ENCODE measurements at regions not wholly inside any gene's neighbourhood (a gene's known extent, or its start where the extent isn't known, plus 50 kb on each side); places are given as distances from the start of the nearest gene placed in this dataset.
"Not testable (repeated sequence)": the region's sequence is repeated elsewhere in the genome, so short reads cannot be mapped to it uniquely, and the experiment has no call there.

- DNase-seq (ENCODE audit: low read depth) = no peak
These were observed 137.7 kb upstream of the SMYD2 start for GRCh38 chr1:214143006-214143992.

- not testable (repeated sequence) for DNase-seq (ENCODE audit: low read depth)
These were observed 136.4 kb upstream of the SMYD2 start for GRCh38 chr1:214144521-214144920.

GRCh38 chr1:214146523-214146922 is 134.4 kb upstream of the SMYD2 start:
- DNase-seq (ENCODE audit: low read depth) = no peak

- DNase-seq (ENCODE audit: low read depth) = no peak
These were observed 126.2 kb upstream of the SMYD2 start for GRCh38 chr1:214154596-214155292.

- DNase-seq (ENCODE audit: low read depth) = no peak
These were observed 124.9 kb upstream of the SMYD2 start for GRCh38 chr1:214155987-214156625.

GRCh38 chr1:214164173-214164572 is 116.8 kb upstream of the SMYD2 start:
- DNase-seq (ENCODE audit: low read depth) = no peak

- DNase-seq (ENCODE audit: low read depth) = no peak
These were observed 115.0 kb upstream of the SMYD2 start for GRCh38 chr1:214165850-214166374.

GRCh38 chr1:214174508-214175199 is 106.3 kb upstream of the SMYD2 start:
- DNase-seq (ENCODE audit: low read depth) = no peak

- no peak for DNase-seq (ENCODE audit: low read depth)
These were observed 102.9 kb upstream of the SMYD2 start for GRCh38 chr1:214178102-214178501.

GRCh38 chr1:214184992-214185391 is 96.0 kb upstream of the SMYD2 start:
- DNase-seq (ENCODE audit: low read depth) = no peak

GRCh38 chr1:214186103-214186824 is 94.7 kb upstream of the SMYD2 start:
- no peak for DNase-seq (ENCODE audit: low read depth)

GRCh38 chr1:214187121-214187900 is 93.6 kb upstream of the SMYD2 start:
- DNase-seq (ENCODE audit: low read depth) = no peak

GRCh38 chr1:214187933-214188332 is 93.0 kb upstream of the SMYD2 start:
- no peak for DNase-seq (ENCODE audit: low read depth)

GRCh38 chr1:214188835-214189234 is 92.1 kb upstream of the SMYD2 start:
- DNase-seq (ENCODE audit: low read depth) = no peak

GRCh38 chr1:214192825-214193643 is 87.9 kb upstream of the SMYD2 start:
- no peak for DNase-seq (ENCODE audit: low read depth)

- DNase-seq (ENCODE audit: low read depth) = no peak
These were observed 87.3 kb upstream of the SMYD2 start for GRCh38 chr1:214193691-214194090.

GRCh38 chr1:214198571-214198970 is 82.4 kb upstream of the SMYD2 start:
- no peak for DNase-seq (ENCODE audit: low read depth)

GRCh38 chr1:214199585-214199984 is 81.4 kb upstream of the SMYD2 start:
- no peak for DNase-seq (ENCODE audit: low read depth)

GRCh38 chr1:214202992-214203391 is 78.0 kb upstream of the SMYD2 start:
- DNase-seq (ENCODE audit: low read depth) = no peak
